Spleen (tissue), 7 donors: ENCODE measurements at regions not wholly inside any gene's neighbourhood (a gene's known extent, or its start where the extent isn't known, plus 50 kb on each side); places are given as distances from the start of the nearest gene placed in this dataset.

Source experiments
- CTCF ChIP-seq, 11 experiments: fragments of 200-600 bp in 7 of 11; fragments of 450-650 bp in 4 of 11; sonication (generic) in 4 of 11; IDR thresholded peaks in 8 of 11; conservative IDR thresholded peaks in 3 of 11; 1 replicate in 7 of 11; 2 replicates in 4 of 11; pipeline versions ENCODE4 v1.4.0 to v1.8.0; 2016 to 2021; ENCODE audit warnings: antibody characterized with exemption in 11 of 11, inconsistent platforms in 4 of 11, mild to moderate bottlenecking in 1 of 11
- POLR2A ChIP-seq, 3 donors: fragments of 450-650 bp; IDR thresholded peaks; one replicate each; pipeline ENCODE4 v1.5.1; 2017; ENCODE audit warnings: antibody characterized with exemption in 3 of 3, mild to moderate bottlenecking in 1 of 3
- POLR2AphosphoS5 ChIP-seq, 3 donors: sonication (generic); formaldehyde crosslinking; IDR thresholded peaks; one replicate each; pipeline ENCODE4 v1.5.1; 2017; ENCODE audit warnings: antibody characterized with exemption in 3 of 3
- donor health status: DM: no; HTN: no; CAD: no; lungs with moderate emphysema.
- donor health status: DM: no; HTN: no; CAD: no.
- donor health status: DM: no; HTN: no; CAD: no.

DNA sequence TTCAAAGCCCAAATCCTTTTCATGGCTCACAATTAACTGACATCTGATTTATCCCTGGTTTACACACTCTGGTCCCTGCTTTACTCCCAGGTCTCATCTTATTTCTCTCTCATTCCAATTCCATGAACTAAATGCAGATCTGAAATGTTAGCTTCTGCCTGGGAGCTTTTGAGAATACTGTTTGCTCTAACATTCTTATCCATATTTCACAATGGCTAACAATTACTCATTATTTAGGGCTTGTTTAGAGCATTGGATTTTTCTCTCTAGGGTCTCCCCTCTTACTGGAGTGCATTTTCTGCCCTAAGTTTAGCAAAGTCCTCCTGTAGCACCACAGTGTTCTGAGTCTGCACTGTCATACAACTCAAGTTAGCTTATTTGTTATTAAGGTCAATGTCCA, 121.5 kb upstream of the HCRTR2 start:
- no peak for TF ChIP-seq POLR2A (IDR thresholded peaks at IDR 0.05)
- no peak for TF ChIP-seq POLR2AphosphoS5 (IDR thresholded peaks at IDR 0.05)
- no peak for TF ChIP-seq CTCF (IDR thresholded peaks at IDR 0.05 in 8 of 11, conservative IDR thresholded peaks at IDR 0.05 in 3 of 11)
